Activated CD4-positive, alpha-beta T cell treated with anti-CD3 and anti-CD28 coated beads for 36 hours (primary cell): ENCODE measurements at regions not wholly inside any gene's neighbourhood (a gene's known extent, or its start where the extent isn't known, plus 50 kb on each side); places are given as distances from the start of the nearest gene placed in this dataset.
A peak's percentile ranks its signal among the peaks of the same experiment; 100 is the strongest.

Experiments
- ATAC-seq: fragments of 200-7000 bp; cut with Tn5 transposase; one replicate; pipeline ENCODE4 v1.10.0; 2021; ENCODE audit warnings: mild to moderate bottlenecking, moderate library complexity
- CTCF ChIA-PET: fragments of 350-600 bp; sonication (Branson Sonifier 250); formaldehyde crosslinking; loops from one replicate; lab custom pipeline; 2021; ENCODE audit warnings: antibody characterized with exemption; lab: Charles Lee
- POLR2A ChIA-PET: fragments of 350-600 bp; sonication (Branson Sonifier 250); formaldehyde crosslinking; loops from one replicate; lab custom pipeline; 2021; ENCODE audit warnings: antibody characterized with exemption, inconsistent platforms; lab: Charles Lee
- DNase-seq: peaks from one replicate; pipeline ENCODE4 v3.0.0-alpha.2; 2020
- H3K27ac Mint-ChIP-seq: one replicate; pipeline ENCODE4 v1.8.0; 2021; ENCODE audit warnings: mixed read lengths
- H3K27me3 Mint-ChIP-seq: one replicate; pipeline ENCODE4 v1.8.0; 2021; ENCODE audit warnings: mixed read lengths
- H3K36me3 Mint-ChIP-seq: one replicate; pipeline ENCODE4 v1.8.0; 2021; ENCODE audit warnings: low read depth, mixed read lengths
- H3K4me1 Mint-ChIP-seq: one replicate; pipeline ENCODE4 v1.8.0; 2021; ENCODE audit warnings: mixed read lengths
- H3K4me3 Mint-ChIP-seq: one replicate; pipeline ENCODE4 v1.8.0; 2021; ENCODE audit warnings: mild to moderate bottlenecking, moderate library complexity, mixed read lengths
- H3K9me3 Mint-ChIP-seq: one replicate; pipeline ENCODE4 v1.8.0; 2021; ENCODE audit warnings: low read depth, mixed read lengths
- intact Hi-C, 2 experiments: fragments of 100-400 bp; cut with DNase I in 1 of 2; cut with micrococcal nuclease in 1 of 2; formaldehyde crosslinking; loops; one replicate each; pipeline versions ENCODE4 v1.14.2 to v1.15.1; 2022 to 2024; cut with DNase I, micrococcal nuclease

GRCh38 chr16:6605490-6605889 is 727.2 kb upstream of the RBFOX1 start:
- H3K9me3 Mint-ChIP-seq: no peaks in the 10 kb centered on the region
- H3K27ac Mint-ChIP-seq: no peak overlapping the region
- intact Hi-C loops: no loop called here
- H3K36me3 Mint-ChIP-seq: no peaks in the 10 kb centered on the region
- no peaks in the 10 kb centered on the region for H3K27me3 Mint-ChIP-seq
- H3K4me1 Mint-ChIP-seq: no peaks in the 10 kb centered on the region
- H3K4me3 Mint-ChIP-seq: no peak overlapping the region
- ATAC-seq: no peak
- POLR2A ChIA-PET: no interaction called here
- DNase-seq: no peak
- CTCF ChIA-PET: no interaction called here

GRCh38 chr16:6603780-6604325 is 728.8 kb upstream of the RBFOX1 start:
- intact Hi-C loops: no loop called here

GRCh38 chr16:6602405-6602804 is 730.2 kb upstream of the RBFOX1 start:
- no peak for DNase-seq
- ChIA-PET POLR2A (no interaction called here), CTCF (no interaction called here)
- Mint-ChIP-seq H3K27ac (no peak overlapping the region), H3K9me3 (no peaks in the 10 kb centered on the region), H3K36me3 (no peaks in the 10 kb centered on the region), H3K4me1 (no peaks in the 10 kb centered on the region), H3K4me3 (no peak overlapping the region), H3K27me3 (no peaks in the 10 kb centered on the region)
- ATAC-seq: no peak
- intact Hi-C loops: no loop called here

More at GRCh38 chr16:6603780-6604325, 728.8 kb upstream of the RBFOX1 start:
- Mint-ChIP-seq H3K4me1 (no peaks in the 10 kb centered on the region), H3K27ac (no peak overlapping the region), H3K9me3 (no peaks in the 10 kb centered on the region), H3K27me3 (no peaks in the 10 kb centered on the region), H3K4me3 (no peak overlapping the region), H3K36me3 (no peaks in the 10 kb centered on the region)
- DNase-seq (no peak), ATAC-seq (no peak)
- ChIA-PET CTCF (no interaction called here), POLR2A (no interaction called here)

GRCh38 chr16:6600167-6600566 is 732.5 kb upstream of the RBFOX1 start:
- intact Hi-C loops: no loop called here

GRCh38 chr16:6593799-6594198 is 738.8 kb upstream of the RBFOX1 start:
- no peaks in the 10 kb centered on the region for H3K4me1 Mint-ChIP-seq
- intact Hi-C loops: no loop called here
- H3K27me3 Mint-ChIP-seq: no peaks in the 10 kb centered on the region
- POLR2A ChIA-PET: no interaction called here
- DNase-seq: no peak
- ATAC-seq: no peak
- no peak overlapping the region for H3K27ac Mint-ChIP-seq
- H3K36me3 Mint-ChIP-seq: no peaks in the 10 kb centered on the region
- CTCF ChIA-PET: interaction anchor here (0.6 kb wide), 1 partner anchor 729 kb away, joined by 3 read pairs; no protein-coding TSS in a partner anchor
- H3K9me3 Mint-ChIP-seq: peaks cover 2% of the 10 kb centered on the region
- no peak overlapping the region for H3K4me3 Mint-ChIP-seq

More at GRCh38 chr16:6600167-6600566, 732.5 kb upstream of the RBFOX1 start:
- no peaks in the 10 kb centered on the region for H3K27me3 Mint-ChIP-seq
- H3K9me3 Mint-ChIP-seq: no peaks in the 10 kb centered on the region
- H3K4me3 Mint-ChIP-seq: no peak overlapping the region
- ChIA-PET CTCF (no interaction called here), POLR2A (no interaction called here)
- H3K27ac Mint-ChIP-seq: no peak overlapping the region
- H3K4me1 Mint-ChIP-seq: no peaks in the 10 kb centered on the region
- DNase-seq (no peak), ATAC-seq (no peak)
- H3K36me3 Mint-ChIP-seq: no peaks in the 10 kb centered on the region

- ChIA-PET POLR2A (no interaction called here), CTCF (interaction anchor here (0.6 to 0.7 kb wide), 2 partner anchors 127 to 931 kb away, joined by 3 read pairs; no protein-coding TSS in a partner anchor)
- no peaks in the 10 kb centered on the region for H3K4me1 Mint-ChIP-seq
- ATAC-seq (no peak), DNase-seq (no peak)
- no peak overlapping the region for H3K27ac Mint-ChIP-seq
- H3K4me3 Mint-ChIP-seq: no peak overlapping the region
- no peaks in the 10 kb centered on the region for H3K27me3 Mint-ChIP-seq
- intact Hi-C loops: no loop called here
- H3K9me3 Mint-ChIP-seq: no peaks in the 10 kb centered on the region
- no peaks in the 10 kb centered on the region for H3K36me3 Mint-ChIP-seq
These were observed 756.0 kb upstream of the RBFOX1 start for GRCh38 chr16:6576606-6577005.

GRCh38 chr16:6576113-6576512 is 756.5 kb upstream of the RBFOX1 start:
- Mint-ChIP-seq H3K27ac (no peak overlapping the region), H3K27me3 (no peaks in the 10 kb centered on the region), H3K36me3 (no peaks in the 10 kb centered on the region), H3K4me3 (no peak overlapping the region), H3K9me3 (no peaks in the 10 kb centered on the region), H3K4me1 (no peaks in the 10 kb centered on the region)
- ATAC-seq: no peak
- ChIA-PET CTCF (interaction anchor here (0.6 kb wide), 1 partner anchor 126 kb away, joined by 3 read pairs; no protein-coding TSS in a partner anchor), POLR2A (no interaction called here)
- no peak for DNase-seq
- intact Hi-C loops: no loop called here

GRCh38 chr16:6574146-6574545 is 758.5 kb upstream of the RBFOX1 start:
- ChIA-PET CTCF (no interaction called here), POLR2A (no interaction called here)
- intact Hi-C loops: no loop called here
- H3K4me1 Mint-ChIP-seq: no peaks in the 10 kb centered on the region
- no peak for DNase-seq
- no peak overlapping the region for H3K4me3 Mint-ChIP-seq
- no peak overlapping the region for H3K27ac Mint-ChIP-seq
- no peak for ATAC-seq
- no peaks in the 10 kb centered on the region for H3K27me3 Mint-ChIP-seq
- H3K9me3 Mint-ChIP-seq: no peaks in the 10 kb centered on the region
- no peaks in the 10 kb centered on the region for H3K36me3 Mint-ChIP-seq

- CTCF ChIA-PET: no interaction called here
- no peak for ATAC-seq
These were observed 759.1 kb upstream of the RBFOX1 start for GRCh38 chr16:6573577-6573976.

GRCh38 chr16:6571044-6571443 is 761.6 kb upstream of the RBFOX1 start:
- Mint-ChIP-seq H3K36me3 (no peaks in the 10 kb centered on the region), H3K4me1 (no peaks in the 10 kb centered on the region), H3K27ac (no peak overlapping the region), H3K4me3 (no peak overlapping the region), H3K9me3 (no peaks in the 10 kb centered on the region), H3K27me3 (no peaks in the 10 kb centered on the region)
- no peak for DNase-seq
- intact Hi-C loops: no loop called here
- ChIA-PET POLR2A (no interaction called here), CTCF (no interaction called here)
- ATAC-seq: no peak

More at GRCh38 chr16:6573577-6573976, 759.1 kb upstream of the RBFOX1 start:
- Mint-ChIP-seq H3K27ac (no peak overlapping the region), H3K4me1 (no peaks in the 10 kb centered on the region), H3K36me3 (no peaks in the 10 kb centered on the region), H3K9me3 (no peaks in the 10 kb centered on the region), H3K27me3 (no peaks in the 10 kb centered on the region), H3K4me3 (no peak overlapping the region)
- intact Hi-C loops: no loop called here
- DNase-seq: peak; percentile 6
- POLR2A ChIA-PET: no interaction called here

GRCh38 chr16:6570530-6570929 is 762.1 kb upstream of the RBFOX1 start:
- intact Hi-C loops: no loop called here
- Mint-ChIP-seq H3K27ac (no peak overlapping the region), H3K9me3 (no peaks in the 10 kb centered on the region), H3K27me3 (no peaks in the 10 kb centered on the region), H3K4me1 (no peaks in the 10 kb centered on the region), H3K4me3 (no peak overlapping the region), H3K36me3 (no peaks in the 10 kb centered on the region)
- CTCF ChIA-PET: no interaction called here
- DNase-seq (no peak), ATAC-seq (no peak)
- POLR2A ChIA-PET: no interaction called here

GRCh38 chr16:6562986-6563385 is 769.7 kb upstream of the RBFOX1 start:
- no peaks in the 10 kb centered on the region for H3K4me1 Mint-ChIP-seq
- H3K4me3 Mint-ChIP-seq: no peak overlapping the region
- H3K36me3 Mint-ChIP-seq: no peaks in the 10 kb centered on the region
- DNase-seq: no peak
- POLR2A ChIA-PET: interaction anchor here (0.5 kb wide), 1 partner anchor 285 kb away, joined by 4 read pairs; no protein-coding TSS in a partner anchor
- no peak for ATAC-seq
- intact Hi-C loops: no loop called here
- H3K9me3 Mint-ChIP-seq: peaks cover 9% of the 10 kb centered on the region
- CTCF ChIA-PET: no interaction called here
- no peak overlapping the region for H3K27ac Mint-ChIP-seq
- H3K27me3 Mint-ChIP-seq: no peaks in the 10 kb centered on the region
